GM06990 (cell line): ENCODE measurements at regions not wholly inside any gene's neighbourhood (a gene's known extent, or its start where the extent isn't known, plus 50 kb on each side); places are given as distances from the start of the nearest gene placed in this dataset.
A peak's percentile ranks its signal among the peaks of the same experiment; 100 is the strongest.

Experiments used
- DNase-seq: peaks from one replicate; pipeline ENCODE4 v3.0.0-alpha.2; 2011; ENCODE audit not compliant: insufficient read length; ENCODE audit errors: extremely low read depth
- H3K27me3 ChIP-seq: replicated peaks from 2 replicates; pipeline ENCODE4 v1.6.0; 2011; ENCODE audit warnings: low read length; ENCODE audit not compliant: control insufficient read depth, insufficient read depth
- H3K36me3 ChIP-seq: 2 replicates; pipeline ENCODE4 v1.5.1; 2011; ENCODE audit warnings: low read length; ENCODE audit not compliant: control insufficient read depth, insufficient read depth
- H3K4me3 ChIP-seq: replicated peaks from 2 replicates; pipeline ENCODE4 v1.5.1; 2011; ENCODE audit warnings: low read depth, mild to moderate bottlenecking, control low read depth, low read length
- CTCF ChIP-seq: IDR thresholded peaks from 2 replicates; pipeline ENCODE4 v1.5.1; 2011; ENCODE audit warnings: low read length, control low read depth, mild to moderate bottlenecking, inconsistent platforms; ENCODE audit not compliant: insufficient read depth, poor library complexity, severe bottlenecking

GRCh38 chrX:99820197-99820596, 589.9 kb downstream of the PCDH19 start:
- DNase-seq, result no peak
- no peak for TF ChIP-seq CTCF
- no peak overlapping the region for H3K4me3 ChIP-seq
- no peaks in the 10 kb centered on the region for H3K27me3 ChIP-seq
- no peaks in the 10 kb centered on the region for H3K36me3 ChIP-seq

GRCh38 chrX:99800016-99800415, 610.1 kb downstream of the PCDH19 start:
- DNase-seq, result no peak
- no peak for TF ChIP-seq CTCF
- Histone ChIP-seq H3K4me3 (no peak overlapping the region), H3K27me3 (no peaks in the 10 kb centered on the region; the same call in 1 of the 2 replicates), H3K36me3 (no peaks in the 10 kb centered on the region)

- Histone ChIP-seq H3K36me3 (no peaks in the 10 kb centered on the region), H3K4me3 (no peak overlapping the region), H3K27me3 (no peaks in the 10 kb centered on the region; the same call in 1 of the 2 replicates)
- no peak for TF ChIP-seq CTCF
- no peak for DNase-seq
Observed at GRCh38 chrX:99798936-99799335, 611.1 kb downstream of the PCDH19 start.

GRCh38 chrX:99795495-99795894, 614.6 kb downstream of the PCDH19 start:
- TF ChIP-seq CTCF, result peak; percentile 28
- Histone ChIP-seq H3K4me3 (no peak overlapping the region), H3K27me3 (no peaks in the 10 kb centered on the region; the same call in 1 of the 2 replicates), H3K36me3 (no peaks in the 10 kb centered on the region)
- no peak for DNase-seq

GRCh38 chrX:99782516-99783040, 627.5 kb downstream of the PCDH19 start:
- no peak for DNase-seq
- TF ChIP-seq CTCF, result no peak
- H3K36me3 ChIP-seq, result no peaks in the 10 kb centered on the region

GRCh38 chrX:99777912-99778311, 632.2 kb downstream of the PCDH19 start:
- H3K36me3 ChIP-seq, result no peaks in the 10 kb centered on the region
- no peak overlapping the region for H3K4me3 ChIP-seq
- no peak for TF ChIP-seq CTCF
- no peaks in the 10 kb centered on the region for H3K27me3 ChIP-seq
- no peak for DNase-seq

More at GRCh38 chrX:99782516-99783040, 627.5 kb downstream of the PCDH19 start:
- H3K27me3 ChIP-seq, result no peaks in the 10 kb centered on the region
- no peak overlapping the region for H3K4me3 ChIP-seq
